CD4-positive, alpha-beta T cell treated with Interleukin-4 for 4 hours (primary cell): ENCODE measurements at regions not wholly inside any gene's neighbourhood (a gene's known extent, or its start where the extent isn't known, plus 50 kb on each side); places are given as distances from the start of the nearest gene placed in this dataset.
"Not testable (repeated sequence)": the region's sequence is repeated elsewhere in the genome, so short reads cannot be mapped to it uniquely, and the experiment has no call there.

ENCODE experiments used
- DNase-seq: peaks from one replicate; pipeline ENCODE4 v3.0.0-alpha.2; 2020

DNA sequence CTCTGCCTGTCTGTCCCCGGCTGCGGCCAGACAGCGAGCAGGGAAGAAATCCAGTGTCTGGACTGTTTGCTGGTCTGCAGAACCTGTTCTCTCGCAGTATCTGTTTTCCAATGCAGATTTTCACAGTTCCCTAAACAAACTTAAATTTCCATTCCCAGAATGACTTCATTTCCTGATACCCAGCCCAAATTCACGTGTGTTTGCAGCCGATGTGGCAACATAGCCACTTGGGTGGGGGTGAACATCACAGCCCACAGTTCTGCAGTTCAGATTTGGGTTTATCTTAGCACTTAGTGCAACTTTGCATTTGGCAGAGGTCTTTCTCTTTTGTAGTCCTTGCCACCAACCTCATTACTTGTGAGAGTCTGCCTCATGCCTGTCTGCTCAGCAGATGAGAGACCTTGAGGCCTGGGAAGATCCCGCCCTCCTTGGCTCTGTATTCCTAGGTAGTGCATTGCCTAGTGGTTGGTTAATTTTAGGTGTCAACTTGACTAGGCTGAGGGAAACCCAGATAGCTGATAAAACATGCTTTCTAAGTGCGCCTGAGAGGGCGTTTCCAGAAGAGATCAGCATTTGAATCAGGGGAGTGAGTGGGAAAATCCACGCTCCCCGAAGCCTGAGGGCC, 122.8 kb upstream of the FAM20C start:
- not testable (repeated sequence) for DNase-seq

DNA sequence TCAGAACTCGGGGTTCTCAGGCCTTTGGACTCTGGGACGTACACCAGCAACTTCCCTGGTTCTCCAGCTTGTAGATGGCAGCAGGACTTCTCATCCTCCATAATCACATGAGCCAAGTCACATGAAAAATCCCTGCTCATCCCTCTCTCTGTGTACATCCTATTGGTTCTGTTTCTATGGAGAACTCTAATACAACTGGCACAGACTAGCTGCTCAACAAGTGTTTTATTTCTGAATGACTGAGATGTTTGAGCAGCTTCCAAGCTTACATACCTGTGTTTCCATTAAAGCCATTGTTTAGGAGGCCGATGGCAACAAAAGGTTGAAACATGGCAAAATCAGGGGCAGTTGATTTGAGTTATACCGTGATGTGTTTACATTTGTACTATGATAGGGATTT, 122.2 kb upstream of the FAM20C start:
- DNase-seq = not testable (repeated sequence)

DNA sequence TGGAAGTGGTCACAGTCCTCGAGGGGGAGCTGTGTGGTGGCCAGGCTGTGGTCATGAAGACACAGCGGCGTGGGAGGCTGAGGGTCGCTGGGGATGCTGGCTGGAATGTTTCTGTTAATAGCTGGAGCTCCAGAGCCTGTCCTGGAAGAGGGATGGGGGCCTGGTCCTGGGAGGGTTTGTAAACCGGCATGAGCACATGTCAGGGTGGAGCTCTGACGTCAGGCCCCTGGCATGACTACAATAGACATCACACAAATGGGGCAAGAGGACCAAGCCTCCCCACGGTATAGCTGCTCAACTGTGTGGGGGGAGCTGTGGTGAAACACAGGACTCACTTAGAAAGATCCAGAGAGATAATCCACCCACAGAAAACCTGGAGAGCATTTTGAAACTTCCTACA, 121.4 kb upstream of the FAM20C start:
- DNase-seq = not testable (repeated sequence)

DNA sequence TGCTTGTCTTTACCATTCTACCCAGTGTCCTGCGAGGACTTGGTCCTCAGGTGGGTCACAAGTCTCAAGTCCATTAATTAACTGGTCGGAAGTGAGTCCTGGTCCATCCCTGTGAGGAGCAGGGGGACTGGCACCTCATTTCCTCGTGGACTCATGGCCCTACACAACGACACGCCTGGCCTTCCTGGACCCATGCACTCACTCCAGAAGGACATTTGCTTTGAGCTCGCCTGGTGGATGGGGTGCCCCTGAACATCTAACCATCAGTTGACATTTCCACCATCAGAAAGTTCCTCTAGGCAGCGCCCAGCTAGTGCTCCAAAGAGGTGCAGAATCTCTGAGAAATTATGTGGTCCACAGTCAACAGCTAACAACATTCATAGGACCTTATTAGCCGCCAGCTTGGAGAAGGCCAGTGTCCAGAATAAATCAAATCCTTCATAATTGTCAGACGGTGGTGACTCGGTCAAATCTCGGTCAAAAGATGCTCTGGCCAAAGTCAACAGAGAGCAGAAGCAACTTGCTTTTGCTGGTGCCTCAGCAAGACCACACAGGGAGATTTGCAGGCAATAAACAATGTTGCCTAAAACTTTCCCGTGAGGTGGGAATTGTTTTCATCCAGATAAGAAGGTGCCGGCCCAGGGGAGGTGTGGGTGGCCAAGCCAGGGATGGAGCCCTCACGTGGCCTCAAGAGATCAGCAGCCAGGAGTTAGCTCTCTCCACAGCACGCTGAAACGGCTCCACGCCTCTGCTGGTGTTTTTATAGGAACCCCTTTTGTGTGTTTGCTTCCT, 119.9 kb upstream of the FAM20C start:
- not testable (repeated sequence) for DNase-seq

DNA sequence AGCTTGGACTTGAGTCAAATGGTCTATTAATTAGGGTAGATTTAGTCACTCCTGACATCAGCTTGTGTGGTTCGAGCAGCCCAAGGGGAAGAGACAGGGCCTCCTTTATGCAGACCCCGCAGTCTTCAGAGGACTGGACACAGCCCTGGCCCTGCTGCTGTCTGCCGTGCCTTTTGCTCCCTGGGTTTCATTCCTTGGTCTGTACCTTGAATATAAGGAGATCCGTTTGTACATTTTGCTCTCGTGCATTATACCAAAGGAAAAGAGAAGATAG, 119.4 kb upstream of the FAM20C start:
- not testable (repeated sequence) for DNase-seq

DNA sequence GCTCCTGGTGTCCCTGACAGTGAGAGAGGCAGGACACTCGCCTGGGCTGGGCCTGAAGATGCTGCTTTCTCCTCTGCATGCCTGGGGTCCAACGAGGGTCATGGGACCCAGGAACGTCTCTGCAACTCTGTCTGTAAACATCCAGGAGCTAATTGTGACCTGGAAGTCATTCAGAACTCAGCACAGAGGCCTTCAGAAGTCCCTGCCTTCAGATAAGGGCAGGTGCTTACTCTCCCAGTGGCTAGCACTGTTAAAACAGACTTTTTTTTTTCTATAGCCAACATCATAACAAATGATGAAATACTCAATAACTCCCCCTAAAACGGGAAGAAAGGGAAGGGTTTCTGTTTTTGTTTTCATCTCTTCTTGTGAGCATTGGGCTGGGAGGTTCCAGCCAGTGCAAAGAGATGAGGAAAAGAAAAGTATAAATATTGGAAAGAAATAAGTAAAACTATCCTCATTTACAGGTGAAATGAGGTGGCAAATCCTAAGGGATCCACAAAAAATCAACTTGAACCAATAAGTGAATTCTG, 118.3 kb upstream of the FAM20C start:
- DNase-seq = not testable (repeated sequence)

DNA sequence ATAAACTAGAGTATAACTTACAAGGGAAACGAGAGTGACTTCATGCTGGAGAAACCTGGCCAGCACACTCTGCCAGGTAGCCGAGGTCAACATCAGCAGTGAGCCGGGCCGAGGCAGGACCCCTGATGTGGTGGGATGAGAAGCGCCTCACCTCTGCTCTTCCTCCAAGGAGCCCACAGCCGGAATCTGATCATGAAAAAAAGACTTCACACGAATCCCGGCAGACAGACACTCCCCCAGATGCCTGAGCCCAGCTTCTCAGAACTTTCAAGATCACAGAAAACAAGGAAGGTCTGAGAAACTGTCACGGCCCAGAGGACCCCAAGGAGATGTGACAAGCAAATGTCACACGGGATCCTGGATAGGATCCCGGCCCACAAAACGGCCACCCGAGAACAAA, 116.9 kb upstream of the FAM20C start:
- not testable (repeated sequence) for DNase-seq

DNA sequence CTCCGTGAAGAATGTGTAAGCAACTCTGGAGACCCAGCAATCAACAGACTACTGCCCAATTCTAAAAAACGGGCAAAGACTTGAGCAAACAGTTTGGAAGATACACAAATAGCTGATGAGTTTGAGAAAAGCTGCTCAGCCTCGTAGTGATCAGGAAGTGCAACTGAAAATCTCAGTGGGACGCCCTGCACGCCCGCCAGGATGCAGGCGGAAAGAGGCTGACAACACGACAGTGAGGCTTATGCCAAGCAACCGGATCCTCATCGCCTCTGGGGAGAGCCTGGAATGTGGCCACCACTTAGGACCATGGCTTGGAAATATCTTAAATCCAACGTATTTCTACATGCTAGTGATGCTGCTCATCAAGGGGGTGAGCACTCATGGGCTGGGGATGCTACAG, 116.2 kb upstream of the FAM20C start:
- DNase-seq = not testable (repeated sequence)

DNA sequence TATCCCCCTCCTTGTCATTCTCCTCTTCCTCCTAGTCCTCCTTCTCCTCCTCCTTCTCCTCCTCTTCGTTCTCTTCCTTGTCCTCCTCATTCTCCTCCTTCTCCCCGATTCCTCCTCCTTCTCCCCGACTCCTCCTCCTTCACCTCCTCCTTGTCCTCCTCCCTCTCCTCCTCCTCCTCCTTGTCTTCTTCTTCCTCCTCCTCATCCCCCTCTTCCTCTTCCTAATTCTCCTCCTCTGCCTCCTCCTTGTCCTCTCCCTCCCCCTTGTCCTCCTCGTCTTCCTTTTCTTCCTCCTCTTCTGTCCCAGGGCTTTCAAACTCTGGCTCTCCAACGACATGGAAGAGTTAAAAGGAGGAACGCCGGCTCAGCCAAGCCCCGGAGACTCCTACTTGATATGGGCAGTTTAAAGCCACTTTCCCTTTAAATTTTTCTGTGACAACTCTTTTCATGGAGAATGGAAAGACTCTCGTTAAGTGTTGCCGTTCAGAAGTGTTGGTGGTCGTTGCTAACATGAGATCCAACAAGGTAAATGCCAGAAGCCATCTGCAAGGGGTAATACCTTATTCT, 115.5 kb upstream of the FAM20C start:
- DNase-seq = not testable (repeated sequence)

DNA sequence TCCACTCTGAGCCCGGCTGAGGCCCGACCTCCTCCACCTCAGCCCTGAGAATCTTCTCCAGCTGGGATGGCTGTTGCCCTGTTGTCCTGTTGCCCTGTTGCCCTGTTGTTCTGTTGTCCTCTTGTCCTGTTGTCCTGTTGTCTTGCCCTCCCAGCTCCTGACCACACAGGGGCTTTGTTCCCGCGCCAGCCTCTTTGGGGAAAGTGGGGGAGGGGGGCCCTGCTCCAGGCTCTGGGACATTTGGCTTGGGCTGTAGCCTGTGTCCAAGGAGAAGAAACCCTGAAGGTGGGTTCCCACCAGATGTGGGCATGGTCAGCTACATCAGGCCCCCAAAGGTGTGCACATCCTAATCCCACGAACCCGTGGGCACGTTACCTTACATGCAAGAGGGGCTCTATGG, 113.5 kb upstream of the FAM20C start:
- not testable (repeated sequence) for DNase-seq

DNA sequence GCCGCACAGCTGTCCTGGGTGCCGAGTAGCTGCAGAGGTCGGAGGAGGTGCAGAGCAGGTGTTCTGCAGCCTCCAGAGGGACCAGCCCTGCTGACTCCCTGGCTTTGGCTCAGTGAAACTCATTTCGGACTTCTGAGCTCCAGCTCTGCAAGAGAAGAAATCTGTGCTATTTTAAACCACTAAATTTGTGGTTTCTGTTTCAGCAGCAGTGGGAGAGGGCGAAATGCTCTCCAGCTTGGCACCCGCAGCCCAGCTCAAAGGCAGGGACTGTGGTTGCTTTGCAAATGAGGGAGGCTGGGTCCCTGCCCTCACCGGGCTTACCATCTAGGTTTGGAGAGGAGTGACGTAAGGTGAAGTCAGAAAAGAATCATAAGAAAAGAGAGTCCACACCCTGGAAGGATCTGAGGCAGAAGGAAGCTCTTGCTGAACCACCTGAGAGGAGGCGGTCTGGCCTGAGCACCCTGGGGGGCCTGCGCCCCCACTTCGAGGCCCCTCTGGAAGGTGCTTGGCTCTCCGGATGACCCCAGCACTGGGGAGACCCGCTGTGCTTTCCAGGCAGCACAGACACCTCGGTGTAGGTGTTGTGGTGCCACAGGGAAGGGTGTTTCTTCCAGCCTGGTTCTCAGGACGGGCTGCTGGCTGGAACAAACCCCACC, 112.8 kb upstream of the FAM20C start:
- DNase-seq = not testable (repeated sequence)

DNA sequence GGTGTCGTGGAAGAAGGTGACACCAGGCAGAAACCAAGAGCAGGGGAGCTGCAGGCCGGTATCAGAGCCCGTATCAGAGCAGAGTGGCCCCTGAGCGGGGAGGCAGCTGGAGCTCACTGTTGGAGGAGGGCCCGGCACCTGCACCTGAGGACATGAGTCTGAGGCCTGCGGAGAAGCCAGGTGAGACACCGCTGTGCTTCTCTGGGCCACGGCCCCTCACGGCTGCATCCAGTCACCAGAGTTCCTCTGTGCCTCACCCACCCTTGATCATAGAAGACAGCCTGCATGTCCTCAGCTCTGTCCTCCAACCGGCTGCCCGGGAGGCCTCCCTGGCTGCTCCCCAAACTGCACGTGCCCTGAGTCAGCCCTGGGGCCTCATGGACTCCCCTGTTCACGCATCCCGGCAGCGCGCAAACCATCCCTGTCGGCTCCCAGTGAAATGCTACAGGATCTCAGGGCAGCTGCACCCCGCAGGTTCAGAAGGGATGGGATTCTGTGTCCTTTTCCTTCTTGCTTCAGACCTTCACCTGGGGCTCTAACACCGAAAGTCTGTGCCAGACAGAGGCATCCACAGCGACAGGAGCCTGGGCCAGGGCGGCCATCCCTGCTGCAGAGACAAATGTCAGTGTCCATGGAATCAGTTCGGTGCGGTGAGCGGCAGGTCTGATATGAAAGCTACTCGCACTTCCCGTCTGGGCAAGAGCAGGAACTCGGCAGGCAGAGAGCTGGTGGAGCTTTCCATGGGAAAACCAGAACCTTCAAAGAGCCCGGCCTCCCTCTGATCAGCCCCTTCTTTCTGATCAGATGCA, 111.9 kb upstream of the FAM20C start:
- no peak for DNase-seq

DNA sequence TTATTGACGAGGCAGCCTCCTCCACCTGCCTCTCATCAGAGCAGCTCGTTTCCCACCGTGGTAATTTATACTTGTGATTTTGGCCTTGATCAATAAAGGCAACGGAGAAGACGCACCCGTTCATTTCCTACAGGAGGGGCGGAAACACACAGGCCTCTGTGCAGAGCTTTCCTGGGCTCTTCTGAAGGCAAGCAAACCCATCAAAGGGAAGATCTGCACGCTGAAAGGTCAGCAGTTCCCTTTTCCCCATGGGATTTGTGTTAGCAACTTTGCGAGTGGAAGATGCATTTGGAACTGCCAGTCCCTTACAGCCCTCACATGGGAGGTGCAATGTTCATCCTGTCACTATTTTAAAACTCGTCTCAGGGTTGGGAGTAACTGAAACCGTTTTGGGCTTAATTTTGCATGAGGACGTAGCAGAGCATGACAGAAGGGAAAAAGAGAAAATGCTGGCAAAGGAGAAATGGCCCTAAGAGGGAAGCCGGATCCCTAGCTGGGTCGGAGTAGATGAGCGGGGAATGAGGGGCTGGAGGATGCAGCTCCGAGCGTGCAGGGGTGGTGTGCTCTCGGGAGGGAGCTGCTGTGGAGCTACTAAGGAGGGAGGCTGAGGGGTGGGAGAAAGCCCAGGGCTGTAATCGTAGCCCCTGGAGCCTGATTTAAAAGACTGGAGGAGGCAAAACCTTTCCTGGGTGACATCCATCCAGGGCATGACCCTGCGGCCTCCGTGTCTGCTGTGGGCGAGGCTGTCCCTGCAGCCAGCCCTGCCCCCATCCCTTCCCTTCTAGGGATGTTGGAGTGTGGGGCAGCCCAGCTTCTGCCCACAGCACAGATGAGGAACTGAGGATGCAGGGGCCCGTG, 111.1 kb upstream of the FAM20C start:
- no peak for DNase-seq

DNA sequence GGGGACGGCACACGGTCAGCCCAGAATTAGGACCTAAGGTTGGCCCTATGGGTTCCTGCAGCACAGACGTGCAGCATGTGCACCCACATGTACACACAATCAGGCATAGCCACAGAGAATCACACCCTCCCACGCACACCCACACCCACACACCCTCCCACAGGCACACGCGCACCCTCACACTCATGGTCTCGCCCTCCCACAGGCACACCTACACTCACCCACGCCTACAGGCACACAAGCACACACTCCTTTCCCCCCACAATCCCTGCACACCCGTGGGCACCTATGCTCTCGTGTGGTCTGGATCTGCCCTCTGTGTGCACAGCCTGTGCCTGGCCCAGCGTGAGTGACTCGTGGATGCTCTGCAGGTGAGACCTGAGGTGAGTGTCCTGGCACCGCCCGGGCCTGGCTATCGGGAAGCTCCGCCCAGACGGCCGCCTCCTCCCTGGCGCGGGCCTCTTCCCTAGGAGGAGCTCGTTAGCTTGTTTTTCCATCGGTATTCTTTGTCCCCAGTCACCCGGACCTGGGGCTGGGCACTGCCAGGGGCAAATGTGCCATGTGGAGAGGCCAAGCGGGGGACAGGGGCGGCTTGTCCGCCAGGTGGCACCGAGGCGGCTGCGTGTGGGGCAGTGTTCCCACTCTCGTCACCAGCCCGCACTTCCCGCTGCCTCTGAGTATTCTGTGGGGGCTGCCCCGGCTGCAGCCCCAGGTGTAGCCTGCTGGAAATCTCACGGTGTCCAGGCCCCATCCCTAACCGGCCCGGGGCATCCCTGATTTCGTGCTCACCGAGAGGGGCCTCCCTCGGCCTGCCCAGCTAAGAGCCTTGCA, 110.2 kb upstream of the FAM20C start:
- DNase-seq = no peak

DNA sequence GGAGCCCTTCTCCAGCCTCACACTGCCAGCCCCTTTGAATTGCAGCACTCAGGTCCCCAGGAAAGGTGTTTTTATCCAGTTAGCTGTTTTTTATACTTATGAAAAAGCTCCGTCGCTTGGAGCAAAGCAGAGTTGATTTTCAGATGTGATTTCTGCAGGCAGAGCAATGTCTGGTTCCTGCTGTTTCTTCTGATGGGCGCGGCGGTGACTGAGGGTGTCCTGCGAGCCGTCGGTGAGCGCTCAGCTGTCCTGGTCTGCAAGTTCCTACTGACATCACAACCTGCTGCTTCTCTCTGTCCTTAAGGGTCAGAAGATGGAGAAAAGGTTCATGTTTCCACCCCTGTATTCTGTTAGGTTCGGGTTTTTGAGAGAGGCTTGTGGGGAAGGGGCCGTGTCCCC, 109.6 kb upstream of the FAM20C start:
- no peak for DNase-seq

DNA sequence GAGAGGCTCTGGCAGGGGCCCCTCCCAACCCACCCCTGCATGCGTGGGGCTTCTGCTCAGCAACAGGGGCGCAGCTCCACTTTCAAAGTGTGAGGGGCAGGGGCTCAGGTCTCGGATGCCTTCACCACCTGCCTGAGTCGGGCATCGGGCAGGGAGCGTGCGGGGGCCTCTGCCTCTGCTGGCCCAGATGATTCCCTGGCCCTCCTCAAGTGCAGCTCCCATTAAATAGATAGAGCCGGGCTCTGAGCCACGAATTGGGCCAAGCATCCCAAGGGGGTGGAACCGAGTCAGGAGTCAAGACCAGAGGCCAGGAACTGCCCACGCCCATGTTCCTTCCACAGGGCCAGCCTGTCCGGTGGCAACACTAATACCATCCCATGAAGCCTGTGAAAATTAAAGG, 108.9 kb upstream of the FAM20C start:
- DNase-seq = no peak

DNA sequence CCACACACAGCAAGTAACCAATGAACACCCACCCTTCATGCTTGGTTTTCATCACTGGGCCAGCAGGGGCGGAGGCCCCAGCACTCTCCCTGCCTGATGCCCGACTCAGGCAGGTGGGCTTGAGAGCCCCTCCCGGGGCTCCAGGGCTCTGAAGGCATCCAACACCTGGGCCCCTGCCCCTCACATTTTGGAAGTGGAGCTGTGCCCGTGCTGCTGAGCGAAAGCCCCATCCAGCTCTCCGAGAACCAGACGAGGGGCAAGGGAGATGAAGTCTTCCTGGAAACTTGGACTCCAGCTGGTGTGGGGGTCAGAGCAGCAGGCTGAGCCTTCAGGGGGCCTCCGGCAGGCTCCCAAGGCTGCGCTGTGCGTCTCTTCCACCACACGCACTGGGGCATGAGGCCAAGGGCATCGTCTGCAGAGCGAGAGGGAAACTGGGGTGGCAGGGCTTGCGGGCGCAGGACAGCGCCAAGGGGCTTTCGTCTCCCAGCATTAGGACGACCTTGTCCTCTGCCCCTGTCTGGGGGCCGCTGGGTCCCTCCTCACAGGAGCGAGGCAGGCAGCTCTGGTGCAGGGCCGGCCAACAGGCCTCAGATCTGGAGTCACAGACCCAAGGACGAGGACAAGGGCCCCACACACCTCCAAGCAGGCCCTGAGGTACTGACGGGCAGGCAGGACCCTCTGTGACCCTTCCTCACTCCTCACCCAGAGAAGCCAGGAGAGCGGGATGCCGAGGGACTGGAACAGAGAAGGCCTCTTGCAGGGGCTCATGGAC, 108.3 kb upstream of the FAM20C start:
- DNase-seq = no peak

DNA sequence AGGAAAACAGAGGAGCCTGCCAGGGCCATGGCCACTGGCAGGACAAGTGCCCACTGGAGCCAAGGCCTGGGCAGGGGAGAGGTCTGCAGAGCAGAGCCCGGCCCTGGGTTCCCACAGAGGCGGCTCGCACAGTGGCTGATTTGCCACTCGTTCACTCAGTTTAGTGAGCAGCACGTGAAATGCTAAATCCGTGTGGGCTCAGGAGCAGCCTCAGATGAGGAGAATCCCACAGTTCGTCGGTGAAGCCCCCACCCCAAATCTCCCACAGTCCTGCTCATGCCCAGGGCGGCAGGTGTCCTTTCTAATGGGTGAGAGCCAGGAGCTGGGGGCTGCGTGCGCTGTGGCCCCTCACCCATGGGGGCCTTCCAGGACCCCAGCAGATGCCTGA, 107.7 kb upstream of the FAM20C start:
- DNase-seq = no peak

DNA sequence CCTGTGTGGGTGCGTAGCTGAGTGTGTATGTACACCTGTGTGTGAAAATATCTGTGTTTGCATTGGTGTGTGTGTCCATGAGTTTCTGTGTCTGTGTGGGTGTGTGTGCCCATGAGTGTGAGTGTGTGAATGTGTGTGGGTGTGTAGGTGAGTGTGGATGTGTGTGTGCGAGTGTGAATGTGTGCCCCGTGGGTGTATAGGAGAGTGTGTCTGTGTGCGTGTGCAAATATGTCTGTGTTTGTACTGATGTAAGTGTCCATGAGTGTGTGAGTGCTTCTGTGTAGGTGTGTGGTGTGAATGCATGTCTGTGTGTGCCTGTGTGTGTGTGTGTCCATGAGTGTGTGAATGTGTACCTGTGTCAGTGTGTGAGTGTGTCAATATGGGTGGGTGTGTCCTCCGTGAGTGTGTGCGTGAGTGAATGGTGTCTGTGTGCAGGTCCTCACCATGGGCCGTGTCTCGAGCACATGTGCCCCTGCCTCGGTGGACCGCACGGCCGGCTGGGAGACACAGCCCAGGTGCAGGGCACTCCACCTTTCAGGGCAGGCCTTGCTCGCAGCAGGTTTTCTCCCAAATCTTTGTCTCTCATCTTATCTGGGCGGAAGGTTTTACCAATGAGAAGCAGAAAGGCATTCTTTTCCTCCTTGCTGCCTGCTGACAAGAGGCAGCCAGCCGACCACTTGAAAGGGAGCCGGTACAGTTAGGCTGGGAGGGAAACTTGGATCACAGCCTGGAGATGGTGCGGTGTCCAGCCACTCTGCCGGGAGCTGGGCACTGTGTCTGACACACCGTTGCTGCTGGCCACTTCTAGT, 107.1 kb upstream of the FAM20C start:
- DNase-seq = no peak
